ENCODE measurements at regions not wholly inside any gene's neighbourhood (a gene's known extent, or its start where the extent isn't known, plus 50 kb on each side); places are given as distances from the start of the nearest gene placed in this dataset.

DNA sequence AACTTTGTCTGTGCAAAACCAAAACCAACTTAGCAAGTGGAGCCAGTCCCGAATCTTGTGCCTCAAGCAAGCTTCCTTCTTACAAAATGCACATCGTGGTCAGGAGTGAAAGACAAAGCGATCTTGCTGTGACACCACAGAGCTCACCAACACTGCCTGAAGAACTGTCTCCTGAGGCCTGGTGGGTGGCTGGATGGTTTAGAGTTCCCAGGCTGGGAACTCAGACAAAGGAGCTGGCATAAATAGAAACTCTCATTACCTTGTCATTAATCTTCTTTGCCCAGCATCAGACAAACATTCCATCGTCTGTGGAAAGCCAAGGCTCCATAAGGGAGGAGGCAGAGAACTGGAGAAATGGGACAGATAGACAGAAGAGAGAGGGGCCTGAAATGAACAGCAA, 144.8 kb downstream of the KCNA5 start:
- TF ChIP-seq, protein P1, sequence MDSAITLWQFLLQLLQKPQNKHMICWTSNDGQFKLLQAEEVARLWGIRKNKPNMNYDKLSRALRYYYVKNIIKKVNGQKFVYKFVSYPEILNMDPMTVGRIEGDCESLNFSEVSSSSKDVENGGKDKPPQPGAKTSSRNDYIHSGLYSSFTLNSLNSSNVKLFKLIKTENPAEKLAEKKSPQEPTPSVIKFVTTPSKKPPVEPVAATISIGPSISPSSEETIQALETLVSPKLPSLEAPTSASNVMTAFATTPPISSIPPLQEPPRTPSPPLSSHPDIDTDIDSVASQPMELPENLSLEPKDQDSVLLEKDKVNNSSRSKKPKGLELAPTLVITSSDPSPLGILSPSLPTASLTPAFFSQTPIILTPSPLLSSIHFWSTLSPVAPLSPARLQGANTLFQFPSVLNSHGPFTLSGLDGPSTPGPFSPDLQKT (IDR thresholded peaks at IDR 0.05; ENCODE audit: borderline replicate concordance, low read depth, low read length), result no peak
- TF ChIP-seq TCF7L2 (IDR thresholded peaks at IDR 0.05; ENCODE audit: borderline replicate concordance, low read depth, low read length) (no peak), ZNF302 (tag by site-specific recombination; IDR thresholded peaks at IDR 0.05; ENCODE audit: low read depth) (no peak), ZNF24 (tag by site-specific recombination; IDR thresholded peaks at IDR 0.05) (no peak), ZNF530 (tag by site-specific recombination; IDR thresholded peaks at IDR 0.05; ENCODE audit: low read depth) (no peak), ZNF76 (tag by site-specific recombination; IDR thresholded peaks at IDR 0.05; ENCODE audit: borderline replicate concordance, low read depth) (no peak), ZNF701 (tag by site-specific recombination; IDR thresholded peaks at IDR 0.05) (no peak), ZBTB1 (tag by site-specific recombination; IDR thresholded peaks at IDR 0.05) (no peak)
- TF ChIP-seq, protein P2, sequence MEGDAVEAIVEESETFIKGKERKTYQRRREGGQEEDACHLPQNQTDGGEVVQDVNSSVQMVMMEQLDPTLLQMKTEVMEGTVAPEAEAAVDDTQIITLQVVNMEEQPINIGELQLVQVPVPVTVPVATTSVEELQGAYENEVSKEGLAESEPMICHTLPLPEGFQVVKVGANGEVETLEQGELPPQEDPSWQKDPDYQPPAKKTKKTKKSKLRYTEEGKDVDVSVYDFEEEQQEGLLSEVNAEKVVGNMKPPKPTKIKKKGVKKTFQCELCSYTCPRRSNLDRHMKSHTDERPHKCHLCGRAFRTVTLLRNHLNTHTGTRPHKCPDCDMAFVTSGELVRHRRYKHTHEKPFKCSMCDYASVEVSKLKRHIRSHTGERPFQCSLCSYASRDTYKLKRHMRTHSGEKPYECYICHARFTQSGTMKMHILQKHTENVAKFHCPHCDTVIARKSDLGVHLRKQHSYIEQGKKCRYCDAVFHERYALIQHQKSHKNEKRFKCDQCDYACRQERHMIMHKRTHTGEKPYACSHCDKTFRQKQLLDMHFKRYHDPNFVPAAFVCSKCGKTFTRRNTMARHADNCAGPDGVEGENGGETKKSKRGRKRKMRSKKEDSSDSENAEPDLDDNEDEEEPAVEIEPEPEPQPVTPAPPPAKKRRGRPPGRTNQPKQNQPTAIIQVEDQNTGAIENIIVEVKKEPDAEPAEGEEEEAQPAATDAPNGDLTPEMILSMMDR (tag by site-specific recombination; IDR thresholded peaks at IDR 0.05), result no peak
- TF ChIP-seq, protein P3, sequence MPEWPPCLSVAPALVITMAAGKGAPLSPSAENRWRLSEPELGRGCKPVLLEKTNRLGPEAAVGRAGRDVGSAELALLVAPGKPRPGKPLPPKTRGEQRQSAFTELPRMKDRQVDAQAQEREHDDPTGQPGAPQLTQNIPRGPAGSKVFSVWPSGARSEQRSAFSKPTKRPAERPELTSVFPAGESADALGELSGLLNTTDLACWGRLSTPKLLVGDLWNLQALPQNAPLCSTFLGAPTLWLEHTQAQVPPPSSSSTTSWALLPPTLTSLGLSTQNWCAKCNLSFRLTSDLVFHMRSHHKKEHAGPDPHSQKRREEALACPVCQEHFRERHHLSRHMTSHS (tag by site-specific recombination; IDR thresholded peaks at IDR 0.05), result no peak
- TF ChIP-seq, protein P4, sequence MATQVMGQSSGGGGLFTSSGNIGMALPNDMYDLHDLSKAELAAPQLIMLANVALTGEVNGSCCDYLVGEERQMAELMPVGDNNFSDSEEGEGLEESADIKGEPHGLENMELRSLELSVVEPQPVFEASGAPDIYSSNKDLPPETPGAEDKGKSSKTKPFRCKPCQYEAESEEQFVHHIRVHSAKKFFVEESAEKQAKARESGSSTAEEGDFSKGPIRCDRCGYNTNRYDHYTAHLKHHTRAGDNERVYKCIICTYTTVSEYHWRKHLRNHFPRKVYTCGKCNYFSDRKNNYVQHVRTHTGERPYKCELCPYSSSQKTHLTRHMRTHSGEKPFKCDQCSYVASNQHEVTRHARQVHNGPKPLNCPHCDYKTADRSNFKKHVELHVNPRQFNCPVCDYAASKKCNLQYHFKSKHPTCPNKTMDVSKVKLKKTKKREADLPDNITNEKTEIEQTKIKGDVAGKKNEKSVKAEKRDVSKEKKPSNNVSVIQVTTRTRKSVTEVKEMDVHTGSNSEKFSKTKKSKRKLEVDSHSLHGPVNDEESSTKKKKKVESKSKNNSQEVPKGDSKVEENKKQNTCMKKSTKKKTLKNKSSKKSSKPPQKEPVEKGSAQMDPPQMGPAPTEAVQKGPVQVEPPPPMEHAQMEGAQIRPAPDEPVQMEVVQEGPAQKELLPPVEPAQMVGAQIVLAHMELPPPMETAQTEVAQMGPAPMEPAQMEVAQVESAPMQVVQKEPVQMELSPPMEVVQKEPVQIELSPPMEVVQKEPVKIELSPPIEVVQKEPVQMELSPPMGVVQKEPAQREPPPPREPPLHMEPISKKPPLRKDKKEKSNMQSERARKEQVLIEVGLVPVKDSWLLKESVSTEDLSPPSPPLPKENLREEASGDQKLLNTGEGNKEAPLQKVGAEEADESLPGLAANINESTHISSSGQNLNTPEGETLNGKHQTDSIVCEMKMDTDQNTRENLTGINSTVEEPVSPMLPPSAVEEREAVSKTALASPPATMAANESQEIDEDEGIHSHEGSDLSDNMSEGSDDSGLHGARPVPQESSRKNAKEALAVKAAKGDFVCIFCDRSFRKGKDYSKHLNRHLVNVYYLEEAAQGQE (tag by site-specific recombination; IDR thresholded peaks at IDR 0.05), result no peak
- TF ChIP-seq, protein P5, sequence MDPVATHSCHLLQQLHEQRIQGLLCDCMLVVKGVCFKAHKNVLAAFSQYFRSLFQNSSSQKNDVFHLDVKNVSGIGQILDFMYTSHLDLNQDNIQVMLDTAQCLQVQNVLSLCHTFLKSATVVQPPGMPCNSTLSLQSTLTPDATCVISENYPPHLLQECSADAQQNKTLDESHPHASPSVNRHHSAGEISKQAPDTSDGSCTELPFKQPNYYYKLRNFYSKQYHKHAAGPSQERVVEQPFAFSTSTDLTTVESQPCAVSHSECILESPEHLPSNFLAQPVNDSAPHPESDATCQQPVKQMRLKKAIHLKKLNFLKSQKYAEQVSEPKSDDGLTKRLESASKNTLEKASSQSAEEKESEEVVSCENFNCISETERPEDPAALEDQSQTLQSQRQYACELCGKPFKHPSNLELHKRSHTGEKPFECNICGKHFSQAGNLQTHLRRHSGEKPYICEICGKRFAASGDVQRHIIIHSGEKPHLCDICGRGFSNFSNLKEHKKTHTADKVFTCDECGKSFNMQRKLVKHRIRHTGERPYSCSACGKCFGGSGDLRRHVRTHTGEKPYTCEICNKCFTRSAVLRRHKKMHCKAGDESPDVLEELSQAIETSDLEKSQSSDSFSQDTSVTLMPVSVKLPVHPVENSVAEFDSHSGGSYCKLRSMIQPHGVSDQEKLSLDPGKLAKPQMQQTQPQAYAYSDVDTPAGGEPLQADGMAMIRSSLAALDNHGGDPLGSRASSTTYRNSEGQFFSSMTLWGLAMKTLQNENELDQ (tag by site-specific recombination; IDR thresholded peaks at IDR 0.05; ENCODE audit: low read depth), result no peak
- TF ChIP-seq, protein P6, sequence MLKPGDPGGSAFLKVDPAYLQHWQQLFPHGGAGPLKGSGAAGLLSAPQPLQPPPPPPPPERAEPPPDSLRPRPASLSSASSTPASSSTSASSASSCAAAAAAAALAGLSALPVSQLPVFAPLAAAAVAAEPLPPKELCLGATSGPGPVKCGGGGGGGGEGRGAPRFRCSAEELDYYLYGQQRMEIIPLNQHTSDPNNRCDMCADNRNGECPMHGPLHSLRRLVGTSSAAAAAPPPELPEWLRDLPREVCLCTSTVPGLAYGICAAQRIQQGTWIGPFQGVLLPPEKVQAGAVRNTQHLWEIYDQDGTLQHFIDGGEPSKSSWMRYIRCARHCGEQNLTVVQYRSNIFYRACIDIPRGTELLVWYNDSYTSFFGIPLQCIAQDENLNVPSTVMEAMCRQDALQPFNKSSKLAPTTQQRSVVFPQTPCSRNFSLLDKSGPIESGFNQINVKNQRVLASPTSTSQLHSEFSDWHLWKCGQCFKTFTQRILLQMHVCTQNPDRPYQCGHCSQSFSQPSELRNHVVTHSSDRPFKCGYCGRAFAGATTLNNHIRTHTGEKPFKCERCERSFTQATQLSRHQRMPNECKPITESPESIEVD (tag by site-specific recombination; IDR thresholded peaks at IDR 0.05), result no peak
- TF ChIP-seq, protein P7, sequence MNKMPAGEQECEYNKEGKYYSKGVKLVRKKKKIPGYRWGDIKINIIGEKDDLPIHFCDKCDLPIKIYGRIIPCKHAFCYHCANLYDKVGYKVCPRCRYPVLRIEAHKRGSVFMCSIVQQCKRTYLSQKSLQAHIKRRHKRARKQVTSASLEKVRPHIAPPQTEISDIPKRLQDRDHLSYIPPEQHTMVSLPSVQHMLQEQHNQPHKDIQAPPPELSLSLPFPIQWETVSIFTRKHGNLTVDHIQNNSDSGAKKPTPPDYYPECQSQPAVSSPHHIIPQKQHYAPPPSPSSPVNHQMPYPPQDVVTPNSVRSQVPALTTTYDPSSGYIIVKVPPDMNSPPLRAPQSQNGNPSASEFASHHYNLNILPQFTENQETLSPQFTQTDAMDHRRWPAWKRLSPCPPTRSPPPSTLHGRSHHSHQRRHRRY (tag by site-specific recombination; IDR thresholded peaks at IDR 0.05), result no peak
